ENCODE measurements at regions not wholly inside any gene's neighbourhood (a gene's known extent, or its start where the extent isn't known, plus 50 kb on each side); places are given as distances from the start of the nearest gene placed in this dataset.
"Not testable (repeated sequence)": the region's sequence is repeated elsewhere in the genome, so short reads cannot be mapped to it uniquely, and the experiment has no call there.

DNA sequence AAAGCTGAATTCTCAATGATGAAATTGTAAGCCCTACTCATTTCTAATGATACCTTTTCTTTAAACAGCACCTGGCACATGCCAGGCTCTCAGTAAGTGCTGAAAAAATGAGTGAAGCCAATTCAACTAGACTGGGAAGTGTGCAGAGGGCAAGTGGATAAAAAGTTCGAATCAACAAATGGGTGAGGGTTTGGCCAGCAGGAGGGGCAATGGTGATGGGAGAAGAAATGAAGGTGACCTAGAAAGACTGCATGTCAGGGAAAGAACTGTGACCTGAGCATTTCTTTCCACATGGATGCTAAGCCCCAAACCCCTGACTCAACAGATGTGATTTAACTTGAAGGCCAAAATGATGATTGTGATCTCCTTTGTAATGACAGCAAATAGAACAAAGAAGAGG lies 54.6 kb downstream of the DKK1 start:
- DNase-seq, result no peak

DNA sequence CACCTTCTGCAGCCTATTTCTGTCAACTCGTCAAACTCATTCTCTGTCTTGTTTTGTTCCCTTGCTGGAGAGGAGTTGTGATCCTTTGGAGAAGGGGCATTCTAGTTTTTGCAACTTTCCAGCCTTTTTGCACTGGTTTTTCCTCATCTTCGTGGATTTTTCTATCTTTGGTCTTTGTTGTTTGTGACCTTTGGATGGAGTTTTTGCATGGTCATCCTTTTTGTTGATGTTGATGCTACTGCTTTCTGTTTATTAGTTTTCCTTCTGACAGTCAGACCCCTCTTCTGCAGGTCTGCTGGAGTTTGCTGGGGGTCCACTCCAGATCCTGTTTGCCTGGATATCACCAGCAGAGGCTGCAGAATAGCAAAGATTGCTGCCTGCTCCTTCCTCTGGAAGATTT lies 60.1 kb downstream of the DKK1 start:
- DNase-seq, result not testable (repeated sequence)

DNA sequence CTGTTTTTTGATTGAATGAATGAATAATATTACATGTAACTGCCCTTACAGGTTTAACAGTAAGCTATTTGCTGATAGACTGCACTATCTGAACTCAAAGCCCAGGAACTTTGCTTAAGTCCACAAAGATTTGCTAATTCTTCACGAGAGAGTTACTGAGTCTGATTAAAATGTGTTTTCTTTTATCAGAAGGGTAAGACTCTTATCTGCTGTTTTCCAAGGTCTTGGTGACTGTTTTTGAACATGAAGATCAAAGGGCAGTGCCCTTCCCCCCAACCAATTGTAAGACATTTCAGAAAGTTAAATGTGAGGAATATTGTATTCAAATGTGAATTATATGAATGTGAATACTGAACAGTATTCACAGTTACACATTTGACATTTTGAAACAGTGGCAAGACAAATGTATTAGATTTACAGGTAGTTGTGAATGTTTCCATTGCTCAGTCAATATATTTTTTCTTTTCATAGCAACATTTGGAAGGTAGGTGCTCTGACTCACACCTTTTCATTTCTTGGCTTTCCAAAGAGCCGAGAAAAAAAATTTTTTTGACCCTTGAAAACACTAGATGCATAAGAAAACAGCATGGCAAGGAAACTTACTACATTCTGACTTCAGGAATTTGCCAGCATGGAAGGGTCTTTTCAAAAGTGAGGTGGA lies 62.7 kb downstream of the DKK1 start:
- DNase-seq, result no peak

DNA sequence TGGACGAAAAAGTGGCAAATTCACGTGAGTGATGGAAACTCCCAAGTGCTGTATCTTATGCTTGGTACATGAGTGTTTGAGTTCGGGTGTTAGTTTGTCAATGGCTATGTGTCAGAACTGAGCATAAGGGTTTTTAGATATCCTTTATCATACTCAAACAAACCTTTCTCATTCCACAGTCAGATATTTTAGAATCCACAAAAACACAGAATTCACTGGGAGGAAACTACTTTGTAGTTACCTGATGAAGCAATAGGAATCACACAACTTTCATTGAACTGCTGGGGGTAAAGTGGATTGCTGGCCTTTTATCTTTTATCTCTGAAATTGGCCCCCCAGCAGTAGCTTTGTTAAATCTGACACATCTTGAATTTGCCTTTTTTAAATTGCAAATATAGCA lies 64.0 kb downstream of the DKK1 start:
- no peak for DNase-seq

DNA sequence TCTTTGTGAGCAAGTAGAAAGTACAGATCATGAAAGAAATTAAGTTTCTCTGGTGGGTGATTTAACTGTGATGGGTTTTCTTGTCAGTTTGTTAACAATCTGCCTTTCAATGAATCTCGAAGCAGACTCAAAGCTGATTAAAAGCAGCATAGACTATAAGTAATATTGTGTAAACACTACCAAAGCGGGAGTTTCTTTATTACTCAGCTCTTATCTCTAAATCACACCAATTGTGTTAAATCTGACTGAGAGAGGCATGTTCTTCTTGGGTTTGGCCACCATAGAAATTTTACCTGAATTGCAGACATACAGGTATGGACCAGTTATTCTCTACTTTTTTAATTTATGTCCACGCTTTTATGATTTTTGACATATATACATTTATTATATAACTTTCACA lies 65.2 kb downstream of the DKK1 start:
- DNase-seq, result no peak

DNA sequence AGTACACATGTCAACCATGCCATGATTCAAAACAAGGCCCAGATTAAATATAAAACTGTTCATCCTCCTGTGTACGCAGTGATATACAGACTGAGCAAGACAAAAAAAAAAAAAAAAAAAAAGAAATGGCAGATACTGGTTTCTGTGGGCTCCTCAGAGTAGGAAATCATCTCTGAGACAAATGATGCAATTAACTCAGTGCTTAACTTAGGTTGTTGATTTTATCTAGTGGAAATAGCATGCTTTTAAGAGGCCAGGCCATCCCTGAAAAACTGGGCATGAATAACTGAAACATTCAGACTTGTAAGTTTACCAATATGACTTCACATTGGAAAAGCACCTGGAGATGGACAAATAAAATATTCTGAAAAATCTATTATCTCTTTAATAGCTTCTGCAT lies 69.0 kb downstream of the DKK1 start:
- DNase-seq, result no peak

DNA sequence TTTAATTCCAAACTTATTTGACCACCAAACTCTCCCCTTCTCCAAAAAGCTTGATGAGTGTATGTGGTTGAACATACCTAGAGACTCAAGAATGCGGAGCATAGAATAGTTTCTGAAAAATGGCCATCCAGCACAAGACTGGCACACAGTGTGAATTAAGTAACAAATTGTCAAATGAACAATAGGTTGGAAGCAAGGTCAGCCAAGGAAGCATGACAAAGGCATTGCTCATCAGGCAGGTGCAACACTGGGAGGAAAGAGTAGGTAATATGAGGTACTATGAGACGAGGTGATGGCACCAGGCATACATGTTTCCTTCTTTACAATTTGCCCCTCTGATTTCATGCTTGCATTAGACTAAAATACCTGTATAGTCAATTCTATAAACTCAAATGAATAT lies 73.7 kb downstream of the DKK1 start:
- DNase-seq, result no peak

DNA sequence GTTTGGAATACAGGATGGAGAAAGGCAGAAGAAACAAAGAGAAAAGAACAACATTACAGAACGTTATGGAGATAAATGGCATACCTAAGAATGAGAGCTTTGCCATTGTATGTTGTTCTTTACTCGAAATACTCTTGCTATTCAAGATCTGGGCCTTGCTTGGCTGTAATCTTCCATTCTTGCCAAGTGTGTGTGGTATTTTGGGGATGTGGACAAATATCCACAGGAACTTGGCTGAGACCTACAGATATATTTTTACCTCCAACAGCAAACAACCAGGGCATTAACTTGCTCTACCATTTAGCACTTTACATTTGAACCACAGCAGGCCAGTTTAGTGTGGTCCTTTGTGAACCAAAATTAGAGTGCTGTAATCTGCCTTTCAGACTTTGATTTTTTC lies 76.3 kb downstream of the DKK1 start:
- DNase-seq, result no peak

DNA sequence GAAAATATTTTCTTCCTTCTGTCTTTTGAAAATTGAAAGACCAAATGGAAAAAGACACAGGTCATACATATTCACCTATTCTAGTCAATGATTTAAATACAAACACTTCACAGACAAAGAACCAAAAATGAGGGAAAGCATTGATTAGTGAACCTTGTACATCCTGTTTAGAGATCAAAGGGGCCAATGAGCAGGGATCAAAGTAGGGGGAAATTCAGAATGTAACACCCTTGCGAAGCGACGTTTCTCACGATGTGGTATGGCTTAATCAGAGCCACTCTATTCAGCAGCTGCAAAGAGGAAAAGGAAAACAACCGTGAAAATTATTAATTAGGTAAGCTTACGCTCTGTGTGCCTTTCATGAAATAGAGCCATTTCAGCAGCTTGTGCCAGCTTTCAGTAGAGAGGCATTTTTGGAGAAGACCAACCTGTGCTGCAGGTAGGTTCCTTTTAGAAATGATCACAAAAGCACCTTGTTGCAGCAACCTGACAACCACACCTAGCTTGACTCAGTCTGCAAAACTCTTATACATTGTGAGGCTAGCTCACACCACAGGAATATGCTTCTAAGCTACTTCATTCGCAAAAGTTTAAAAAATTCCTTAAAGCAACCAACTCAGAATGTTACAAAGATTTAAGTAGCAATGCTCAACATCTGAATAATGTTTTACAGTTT lies 78.0 kb downstream of the DKK1 start:
- no peak for DNase-seq

DNA sequence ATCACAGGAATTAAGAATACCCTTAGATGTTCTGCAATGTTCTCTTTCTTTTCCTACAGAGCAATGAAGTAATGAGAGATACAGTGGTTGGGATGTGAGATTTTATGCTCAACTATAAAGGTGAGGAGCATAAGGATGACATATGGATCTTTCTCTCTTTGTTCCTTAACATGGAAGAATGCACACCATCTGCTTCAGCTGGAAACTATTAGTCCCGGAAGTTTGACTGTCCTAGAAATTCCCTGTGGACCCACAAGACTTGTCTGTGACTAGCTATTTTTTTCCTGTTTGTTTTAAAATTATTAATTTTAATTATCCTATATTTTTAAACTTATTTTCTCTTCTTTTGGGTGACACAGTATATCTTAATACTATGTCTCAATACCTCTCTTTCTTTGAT lies 80.2 kb downstream of the DKK1 start:
- no peak for DNase-seq

DNA sequence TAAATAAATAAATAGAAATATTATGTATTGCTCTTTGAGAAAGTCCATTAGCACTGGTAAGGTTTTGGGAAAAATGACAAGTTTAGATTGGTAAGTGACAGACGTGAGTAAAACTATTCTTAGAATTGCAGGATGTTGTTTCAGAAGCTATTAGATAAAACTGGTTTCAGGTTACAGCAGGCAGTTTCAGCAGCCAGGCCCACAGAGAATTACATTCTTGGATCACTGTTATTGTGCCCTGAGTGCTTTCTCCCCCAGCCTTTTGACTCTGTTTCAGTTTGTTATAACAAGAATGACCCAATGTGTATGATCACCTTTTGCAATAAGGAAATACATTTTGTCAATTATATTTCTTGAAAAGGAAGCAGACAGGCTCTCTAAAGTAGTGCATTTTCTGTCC lies 86.5 kb downstream of the DKK1 start:
- no peak for DNase-seq

DNA sequence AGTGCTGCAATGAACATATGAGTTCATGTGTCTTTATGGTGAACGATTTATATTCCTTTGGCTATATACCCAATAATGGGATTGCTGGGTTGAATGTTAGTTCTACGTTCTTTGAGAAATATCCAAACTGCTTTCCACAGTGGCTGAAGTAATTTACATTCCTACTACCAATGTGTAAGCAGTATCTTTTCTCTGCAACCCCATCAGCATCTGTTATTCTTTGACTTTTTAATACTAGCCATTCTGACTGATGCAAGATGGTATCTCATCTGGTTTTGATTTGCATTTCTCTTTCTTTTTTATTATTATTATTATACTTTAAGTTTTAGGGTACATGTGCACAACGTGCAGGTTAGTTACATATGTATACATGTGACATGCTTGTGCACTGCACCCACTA lies 89.7 kb downstream of the DKK1 start:
- DNase-seq, result not testable (repeated sequence)

DNA sequence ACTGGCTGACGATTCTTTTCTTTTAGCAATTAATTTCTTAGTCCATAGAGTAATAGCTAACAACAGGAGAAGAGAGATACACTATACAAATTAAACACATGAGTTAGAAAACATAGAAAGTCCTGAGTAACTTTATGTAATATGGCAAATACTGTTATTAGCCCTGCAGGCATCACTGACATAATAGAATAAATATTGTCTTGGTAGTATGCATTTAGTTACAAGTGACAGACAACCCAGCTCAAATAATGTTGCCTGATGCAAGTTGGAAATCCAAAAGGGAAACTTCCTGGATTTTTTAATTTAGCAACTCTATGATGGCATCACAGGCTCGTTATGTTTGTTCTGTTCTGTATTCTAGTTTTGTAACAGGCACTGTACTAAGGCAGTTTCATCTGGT lies 95.1 kb downstream of the DKK1 start:
- no peak for DNase-seq

DNA sequence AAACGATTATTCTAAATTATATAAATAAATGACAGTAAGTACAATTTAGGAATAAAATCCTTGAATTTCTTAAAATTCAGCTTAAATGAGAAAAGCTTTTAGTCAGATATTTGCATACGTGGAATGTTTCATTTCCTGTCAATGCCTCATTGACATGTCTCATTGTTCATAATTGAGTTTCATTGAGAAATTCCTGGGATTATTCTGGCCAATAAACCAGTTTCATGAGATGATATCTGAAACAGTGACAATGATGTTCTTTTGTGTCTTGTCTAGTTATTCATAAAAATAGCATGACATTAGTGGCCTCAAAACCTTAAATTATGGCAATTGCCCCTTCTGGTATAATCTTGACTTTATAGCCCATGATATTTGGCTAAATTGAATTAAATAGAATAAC lies 95.8 kb downstream of the DKK1 start:
- DNase-seq, result no peak

DNA sequence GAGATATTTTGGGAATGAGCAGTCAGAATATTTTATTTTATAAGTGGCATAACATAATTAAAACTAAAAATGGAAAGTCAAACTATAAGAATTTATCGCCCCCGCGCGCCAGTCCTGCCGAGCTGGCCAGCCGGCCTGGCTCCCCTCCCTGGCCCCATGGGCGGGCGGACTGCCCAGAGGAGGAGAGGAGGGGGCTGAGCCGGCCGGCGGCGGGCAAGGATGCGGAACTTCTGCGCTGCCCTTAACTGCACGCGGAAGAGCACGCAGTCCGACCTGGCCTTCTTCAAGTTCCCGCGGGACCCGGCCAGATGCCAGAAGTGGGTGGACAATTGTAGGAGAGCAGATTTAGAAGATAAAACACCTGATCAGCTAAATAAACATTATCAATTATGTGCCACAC lies 96.8 kb downstream of the DKK1 start:
- no peak for DNase-seq

DNA sequence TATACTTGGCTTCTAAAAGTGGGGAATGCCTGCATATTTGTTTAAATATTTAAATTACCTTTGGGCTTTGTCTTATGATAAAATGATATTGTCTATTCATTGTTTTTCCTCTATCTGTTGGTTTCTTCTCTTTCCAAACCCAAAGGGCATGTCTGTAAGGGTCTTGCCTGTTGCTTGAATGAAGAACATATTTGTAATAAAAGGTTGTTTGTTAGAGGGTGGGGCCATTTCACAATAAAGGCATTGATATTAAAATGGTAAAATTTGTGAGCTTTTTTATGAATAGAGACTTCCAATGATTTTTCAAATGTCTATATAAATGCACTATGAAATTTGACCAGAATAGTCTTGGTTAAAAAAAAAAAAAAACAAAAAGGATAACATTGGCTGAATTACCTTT lies 105.2 kb downstream of the DKK1 start:
- DNase-seq, result no peak

DNA sequence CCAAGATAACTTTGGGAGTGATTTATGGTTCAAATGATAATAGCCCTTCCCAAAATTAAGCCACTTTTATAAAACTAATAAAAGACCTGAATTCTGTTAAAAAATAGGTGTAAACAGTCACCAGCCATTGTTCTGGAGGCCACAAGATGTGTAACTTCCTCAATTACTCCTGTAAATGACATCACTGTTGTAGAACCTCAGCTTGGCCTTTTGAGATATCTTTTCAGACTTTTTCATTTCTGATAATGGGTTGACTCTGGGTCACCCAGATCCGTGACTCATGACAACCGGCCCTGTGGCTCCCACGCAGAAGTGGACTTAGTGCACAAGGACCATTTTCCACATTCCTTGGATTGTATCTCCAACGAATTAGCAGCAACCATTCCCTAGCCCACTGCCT lies 106.6 kb downstream of the DKK1 start:
- no peak for DNase-seq

DNA sequence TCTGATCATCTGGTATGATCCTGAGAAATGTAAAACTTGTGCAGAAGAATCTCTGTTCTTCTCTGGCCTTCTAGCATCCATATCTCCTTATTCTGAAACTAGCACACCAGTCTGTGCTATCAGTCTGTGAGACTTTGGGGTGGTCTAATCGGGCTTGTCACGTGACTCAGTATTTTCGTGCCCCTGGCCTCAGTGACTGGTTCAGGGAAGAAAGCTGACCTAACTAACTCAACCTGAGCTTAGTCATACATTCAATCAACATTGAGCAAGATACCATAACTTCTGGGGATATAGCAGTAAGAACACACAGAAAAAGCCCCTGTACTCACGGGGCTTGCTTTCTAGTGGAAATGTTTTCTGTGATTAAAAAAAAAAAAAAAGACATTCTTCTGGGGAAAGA lies 109.3 kb downstream of the DKK1 start:
- no peak for DNase-seq

DNA sequence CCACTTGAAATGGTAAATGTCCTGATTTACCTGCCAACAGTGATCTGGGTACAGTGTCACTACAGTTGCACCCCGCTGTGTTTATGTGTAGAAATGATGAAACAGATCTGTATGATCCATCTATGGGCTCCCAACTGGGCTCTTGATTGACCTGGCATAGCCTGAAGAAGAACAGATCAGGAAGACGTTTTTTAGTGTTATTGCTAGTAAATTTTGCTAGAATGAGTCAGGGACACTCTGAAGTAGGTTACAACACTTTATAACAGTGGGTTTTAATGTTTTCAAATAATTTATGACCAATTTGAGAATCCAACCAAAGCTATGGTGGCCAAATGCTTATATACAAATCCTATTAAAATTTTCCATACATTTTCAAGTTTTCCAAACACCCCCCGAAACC lies 110.3 kb downstream of the DKK1 start:
- DNase-seq, result no peak

DNA sequence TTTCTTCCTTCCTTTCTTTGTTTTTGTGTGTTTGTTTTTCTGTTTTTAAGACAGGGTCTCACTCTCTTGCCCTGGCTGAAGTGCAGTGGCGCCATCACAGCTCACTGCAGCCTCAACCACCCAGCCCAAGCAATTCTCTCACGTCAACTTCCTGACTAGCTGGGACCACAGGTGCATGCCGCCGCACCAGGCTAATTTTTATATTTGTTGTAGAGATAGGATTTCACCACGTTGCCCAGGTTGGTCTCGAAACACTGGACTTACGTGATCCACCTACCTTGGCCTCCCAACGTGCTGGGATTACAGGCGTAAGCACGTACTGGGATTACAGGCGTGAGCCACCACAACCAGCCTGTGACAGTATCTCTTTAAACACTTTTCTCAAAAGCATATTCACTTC lies 120.7 kb downstream of the DKK1 start:
- DNase-seq, result no peak

DNA sequence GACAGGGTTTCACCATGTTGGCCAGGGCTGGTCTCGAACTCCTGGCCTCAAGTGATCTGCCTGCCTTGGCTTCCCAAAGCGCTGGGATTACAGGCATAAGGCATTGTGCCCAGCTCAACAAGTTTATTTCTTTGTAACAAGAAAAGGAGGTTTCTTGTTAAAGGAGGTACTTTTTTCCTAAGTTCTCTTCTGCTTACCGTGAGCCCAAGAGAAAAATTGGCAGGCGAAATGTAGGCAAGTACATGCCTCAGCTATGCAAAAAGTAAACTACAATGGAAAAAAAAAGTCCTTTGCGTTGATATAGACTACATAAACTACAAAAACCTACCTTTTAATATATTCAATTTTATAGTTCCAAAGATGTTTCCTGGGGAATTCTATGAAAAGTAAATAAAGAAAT lies 122.6 kb downstream of the DKK1 start:
- DNase-seq, result no peak

DNA sequence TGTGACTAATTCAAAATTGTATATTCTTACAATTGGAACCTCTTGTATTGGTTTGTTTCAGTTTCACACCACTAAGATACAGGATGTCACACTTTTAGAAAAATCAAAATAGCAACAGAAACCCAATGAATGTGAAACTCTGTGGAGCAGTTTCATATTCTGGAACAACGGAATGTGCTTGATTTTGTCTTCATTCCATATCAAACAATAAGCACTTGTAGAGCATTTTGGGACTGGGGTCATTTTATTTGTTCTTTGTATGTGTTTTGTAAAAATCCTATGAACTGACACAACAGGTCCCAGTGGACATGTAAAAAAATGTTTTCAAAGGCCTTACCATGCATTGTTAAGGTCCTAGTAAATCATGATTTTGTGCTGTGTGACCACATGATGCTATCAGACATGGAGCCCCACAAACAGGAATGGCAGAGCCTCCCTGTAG lies 123.1 kb downstream of the DKK1 start:
- DNase-seq, result no peak

DNA sequence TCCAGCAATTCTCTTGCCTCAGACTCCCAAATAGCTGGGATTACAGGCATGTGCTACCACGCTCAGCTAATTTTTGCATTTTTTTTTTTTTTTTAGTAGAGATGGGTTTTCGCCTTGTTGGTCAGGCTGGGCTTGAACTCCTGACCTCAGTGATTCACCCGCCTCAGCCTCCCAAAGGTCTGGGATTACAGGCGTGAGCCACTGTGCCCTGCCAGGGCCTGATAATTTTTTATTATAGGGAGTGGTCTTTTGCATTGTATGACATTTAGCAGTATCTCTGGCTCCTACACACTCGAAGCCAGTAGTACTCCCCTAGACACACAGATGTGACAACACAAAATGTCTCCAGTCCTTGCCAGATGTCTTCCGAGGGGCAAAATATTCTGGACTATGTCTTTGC lies 124.0 kb downstream of the DKK1 start:
- DNase-seq, result no peak

DNA sequence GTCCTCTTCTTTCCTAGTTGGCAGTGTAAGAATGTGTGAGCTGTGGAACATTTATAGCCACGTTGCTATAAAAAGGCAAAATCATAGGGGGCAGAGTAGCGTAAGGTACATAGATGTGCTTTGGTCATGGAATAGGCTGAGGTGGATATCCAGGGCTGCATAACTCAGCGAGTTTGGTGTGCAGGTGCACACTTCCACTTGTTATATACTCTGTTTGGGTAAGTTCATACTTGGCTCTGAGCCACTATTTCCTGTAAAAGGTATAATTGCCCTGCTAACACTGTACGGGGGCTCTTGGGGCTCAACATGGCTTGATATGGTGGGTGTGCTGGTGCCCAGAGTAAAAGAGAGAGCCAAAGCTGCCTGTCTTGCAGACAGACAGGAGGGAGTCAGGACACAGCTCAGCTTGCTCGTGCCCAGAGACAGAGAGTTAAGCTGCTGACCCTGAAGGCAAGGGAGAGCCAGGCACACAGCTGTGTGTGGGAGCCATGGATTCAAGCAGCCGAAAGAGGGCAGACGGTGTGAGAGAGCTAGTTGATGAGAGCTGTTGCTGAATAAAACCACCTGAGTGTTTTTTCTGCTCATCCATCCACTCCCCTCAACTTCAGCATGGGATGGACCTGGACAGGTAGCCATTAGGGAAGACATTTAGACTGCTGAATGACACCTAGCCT lies 126.7 kb downstream of the DKK1 start:
- DNase-seq, result no peak

DNA sequence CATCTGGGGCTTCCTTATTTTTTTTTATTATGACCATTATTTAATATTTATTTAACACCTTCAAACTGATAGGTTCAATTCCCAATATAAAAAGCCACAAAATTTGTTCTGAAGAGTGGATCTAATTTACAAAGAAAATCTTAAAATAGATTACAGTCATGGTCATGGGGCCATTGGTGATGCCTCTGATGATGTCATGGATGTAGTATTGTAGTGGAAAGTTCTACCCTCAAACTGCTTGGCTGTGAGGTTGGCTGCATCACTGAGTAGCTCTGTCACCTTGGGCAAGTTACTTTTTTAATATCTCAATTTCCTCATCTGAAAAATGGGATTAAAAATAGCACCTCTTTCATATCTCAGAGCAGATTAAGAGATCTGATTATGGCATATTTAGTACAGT lies 128.5 kb downstream of the DKK1 start:
- DNase-seq, result no peak

Measured in stimulated activated CD4-positive, alpha-beta T cell treated with anti-CD3 and anti-CD28 coated beads, Interleukin-15, amount 100 ng/mL, for 24 hours (primary cell).